Stimulated activated naive B cell treated with anti-CD40 and anti-IgM and Interleukin-4, amounts not matched to agents 10 μg/mL and 1 μg/mL and 100 μg/mL, for 72 hours (primary cell): ENCODE measurements at regions not wholly inside any gene's neighbourhood (a gene's known extent, or its start where the extent isn't known, plus 50 kb on each side); places are given as distances from the start of the nearest gene placed in this dataset.

Source experiments
- ATAC-seq, 2 donors: fragments of 150-1000 bp; cut with Tn5 transposase; replicated peaks; 2 replicates each; pipeline ENCODE4 v1.10.0; 2021; ENCODE audit warnings: moderate library complexity in 1 of 2
- DNase-seq: peaks from one replicate; pipeline ENCODE4 v3.0.0; 2021
- H3K27ac Mint-ChIP-seq: one replicate; pipeline ENCODE4 v1.8.0; 2022; ENCODE audit warnings: mild to moderate bottlenecking, mixed read lengths
- H3K27me3 Mint-ChIP-seq, 2 donors: one replicate each; pipeline ENCODE4 v1.8.0; 2022; ENCODE audit warnings: mixed read lengths in 2 of 2
- H3K36me3 Mint-ChIP-seq, 2 donors: one replicate each; pipeline ENCODE4 v1.8.0; 2022; ENCODE audit warnings: mixed read lengths in 2 of 2, mild to moderate bottlenecking in 1 of 2
- H3K4me1 Mint-ChIP-seq, 2 donors: one replicate each; pipeline ENCODE4 v1.8.0; 2022; ENCODE audit warnings: mixed read lengths in 2 of 2, mild to moderate bottlenecking in 1 of 2
- H3K4me3 Mint-ChIP-seq, 2 donors: one replicate each; pipeline ENCODE4 v1.8.0; 2022; ENCODE audit warnings: mild to moderate bottlenecking in 2 of 2, mixed read lengths in 2 of 2, moderate library complexity in 1 of 2
- H3K9me3 Mint-ChIP-seq, 2 donors: one replicate each; pipeline ENCODE4 v1.8.0; 2022; ENCODE audit warnings: mixed read lengths in 2 of 2, mild to moderate bottlenecking in 1 of 2

- Mint-ChIP-seq H3K36me3 (no peaks in the 10 kb centered on the region), H3K27me3 (no peaks in the 10 kb centered on the region), H3K9me3 (no peaks in the 10 kb centered on the region), H3K4me1 (no peaks in the 10 kb centered on the region), H3K27ac (no peak overlapping the region), H3K4me3 (no peak overlapping the region)
- DNase-seq = no peak
- ATAC-seq = no peak
Measured at GRCh38 chr13:76351541-76352229, 534.5 kb downstream of the KCTD12 start.

- Mint-ChIP-seq H3K4me3 (no peak overlapping the region), H3K4me1 (no peaks in the 10 kb centered on the region), H3K9me3 (no peaks in the 10 kb centered on the region), H3K36me3 (no peaks in the 10 kb centered on the region), H3K27ac (no peak overlapping the region), H3K27me3 (no peaks in the 10 kb centered on the region)
- DNase-seq = no peak
- no peak for ATAC-seq
Measured at GRCh38 chr13:76350399-76350798, 535.8 kb downstream of the KCTD12 start.

- Mint-ChIP-seq H3K27me3 (no peaks in the 10 kb centered on the region), H3K4me1 (no peaks in the 10 kb centered on the region), H3K36me3 (no peaks in the 10 kb centered on the region), H3K9me3 (no peaks in the 10 kb centered on the region), H3K4me3 (no peak overlapping the region), H3K27ac (no peak overlapping the region)
- ATAC-seq (no peak), DNase-seq (no peak)
Measured at GRCh38 chr13:76349700-76350099, 536.5 kb downstream of the KCTD12 start.

GRCh38 chr13:76339649-76340048 is 546.6 kb downstream of the KCTD12 start:
- DNase-seq (no peak), ATAC-seq (peak; percentile 44 to 47)
- Mint-ChIP-seq H3K4me1 (no peaks in the 10 kb centered on the region), H3K36me3 (no peaks in the 10 kb centered on the region), H3K4me3 (no peak overlapping the region), H3K27ac (no peak overlapping the region), H3K27me3 (no peaks in the 10 kb centered on the region), H3K9me3 (no peaks in the 10 kb centered on the region)

GRCh38 chr13:76338003-76338402 is 548.2 kb downstream of the KCTD12 start:
- ATAC-seq (no peak), DNase-seq (no peak)
- no peaks in the 10 kb centered on the region for H3K4me1 Mint-ChIP-seq
- H3K27ac Mint-ChIP-seq = no peak overlapping the region
- no peaks in the 10 kb centered on the region for H3K9me3 Mint-ChIP-seq
- no peaks in the 10 kb centered on the region for H3K36me3 Mint-ChIP-seq
- no peaks in the 10 kb centered on the region for H3K27me3 Mint-ChIP-seq
- no peak overlapping the region for H3K4me3 Mint-ChIP-seq

GRCh38 chr13:76336889-76337844 is 549.0 kb downstream of the KCTD12 start:
- Mint-ChIP-seq H3K9me3 (no peaks in the 10 kb centered on the region), H3K4me1 (peaks cover 0 to 6% of the 10 kb centered on the region in 2 donors), H3K36me3 (no peaks in the 10 kb centered on the region), H3K27me3 (no peaks in the 10 kb centered on the region), H3K4me3 (no peak overlapping the region), H3K27ac (no peak overlapping the region)
- ATAC-seq (no peak), DNase-seq (no peak)

GRCh38 chr13:76335463-76335862 is 550.7 kb downstream of the KCTD12 start:
- no peaks in the 10 kb centered on the region for H3K9me3 Mint-ChIP-seq
- H3K27me3 Mint-ChIP-seq = no peaks in the 10 kb centered on the region
- peaks cover 0 to 11% of the 10 kb centered on the region in 2 donors for H3K4me1 Mint-ChIP-seq
- no peak overlapping the region for H3K27ac Mint-ChIP-seq
- no peak for ATAC-seq
- H3K4me3 Mint-ChIP-seq = no peak overlapping the region
- no peaks in the 10 kb centered on the region for H3K36me3 Mint-ChIP-seq
- no peak for DNase-seq

- peaks cover 2 to 3% of the 10 kb centered on the region in 2 donors for H3K9me3 Mint-ChIP-seq
- no peak for DNase-seq
- no peaks in the 10 kb centered on the region for H3K27me3 Mint-ChIP-seq
- no peak for ATAC-seq
- H3K4me3 Mint-ChIP-seq = no peak overlapping the region
- H3K4me1 Mint-ChIP-seq = peaks cover 0 to 11% of the 10 kb centered on the region in 2 donors
- no peak overlapping the region for H3K27ac Mint-ChIP-seq
- H3K36me3 Mint-ChIP-seq = no peaks in the 10 kb centered on the region
Measured at GRCh38 chr13:76331943-76332712, 554.1 kb downstream of the KCTD12 start.

- Mint-ChIP-seq H3K36me3 (no peaks in the 10 kb centered on the region), H3K27me3 (no peaks in the 10 kb centered on the region), H3K27ac (no peak overlapping the region), H3K4me3 (no peak overlapping the region), H3K4me1 (peaks cover 0 to 11% of the 10 kb centered on the region in 2 donors), H3K9me3 (peaks cover 2 to 3% of the 10 kb centered on the region in 2 donors)
- DNase-seq (no peak), ATAC-seq (no peak)
Measured at GRCh38 chr13:76330761-76331160, 555.4 kb downstream of the KCTD12 start.

- H3K4me3 Mint-ChIP-seq = no peak overlapping the region
- no peaks in the 10 kb centered on the region for H3K36me3 Mint-ChIP-seq
- peaks cover 0 to 11% of the 10 kb centered on the region in 2 donors for H3K4me1 Mint-ChIP-seq
- DNase-seq (no peak), ATAC-seq (no peak)
- H3K27ac Mint-ChIP-seq = no peak overlapping the region
- peaks cover 2 to 3% of the 10 kb centered on the region in 2 donors for H3K9me3 Mint-ChIP-seq
- H3K27me3 Mint-ChIP-seq = no peaks in the 10 kb centered on the region
Measured at GRCh38 chr13:76329866-76330580, 556.2 kb downstream of the KCTD12 start.

- Mint-ChIP-seq H3K9me3 (peaks cover 2 to 3% of the 10 kb centered on the region in 2 donors), H3K36me3 (no peaks in the 10 kb centered on the region), H3K27me3 (no peaks in the 10 kb centered on the region), H3K4me3 (no peak overlapping the region), H3K4me1 (peaks cover 0 to 11% of the 10 kb centered on the region in 2 donors), H3K27ac (no peak overlapping the region)
- ATAC-seq (no peak), DNase-seq (no peak)
Measured at GRCh38 chr13:76329004-76329403, 557.2 kb downstream of the KCTD12 start.

GRCh38 chr13:76326343-76326742 is 559.9 kb downstream of the KCTD12 start:
- ATAC-seq (no peak), DNase-seq (no peak)
- Mint-ChIP-seq H3K36me3 (no peaks in the 10 kb centered on the region), H3K27ac (no peak overlapping the region), H3K4me1 (no peaks in the 10 kb centered on the region), H3K27me3 (no peaks in the 10 kb centered on the region), H3K9me3 (peaks cover 2 to 3% of the 10 kb centered on the region in 2 donors), H3K4me3 (no peak overlapping the region)

- DNase-seq (no peak), ATAC-seq (no peak)
- no peak overlapping the region for H3K4me3 Mint-ChIP-seq
- no peaks in the 10 kb centered on the region for H3K4me1 Mint-ChIP-seq
- no peak overlapping the region for H3K27ac Mint-ChIP-seq
- H3K36me3 Mint-ChIP-seq = no peaks in the 10 kb centered on the region
- H3K27me3 Mint-ChIP-seq = no peaks in the 10 kb centered on the region
- no peaks in the 10 kb centered on the region for H3K9me3 Mint-ChIP-seq
Measured at GRCh38 chr13:76319921-76320320, 566.3 kb downstream of the KCTD12 start.

- H3K9me3 Mint-ChIP-seq = no peaks in the 10 kb centered on the region
- ATAC-seq (no peak), DNase-seq (no peak)
- H3K27me3 Mint-ChIP-seq = no peaks in the 10 kb centered on the region
- no peak overlapping the region for H3K4me3 Mint-ChIP-seq
- H3K27ac Mint-ChIP-seq = no peak overlapping the region
- no peaks in the 10 kb centered on the region for H3K4me1 Mint-ChIP-seq
- H3K36me3 Mint-ChIP-seq = no peaks in the 10 kb centered on the region
Measured at GRCh38 chr13:76316998-76317527, 569.1 kb downstream of the KCTD12 start.
